Keratinocyte (primary cell): ENCODE measurements at regions not wholly inside any gene's neighbourhood (a gene's known extent, or its start where the extent isn't known, plus 50 kb on each side); places are given as distances from the start of the nearest gene placed in this dataset.

Source experiments
- EZH2 ChIP-seq: IDR thresholded peaks from one replicate; pipeline ENCODE4 v1.6.1; 2012; ENCODE audit warnings: inconsistent platforms, mild to moderate bottlenecking, low read length, moderate library complexity
- TF ChIP-seq, protein P1 (sequence below), 3 experiments: IDR thresholded peaks in 1 of 3; conservative IDR thresholded peaks in 1 of 3; optimal IDR thresholded peaks in 1 of 3; 2 replicates in 2 of 3; 3 replicates in 1 of 3; pipeline versions ENCODE3 to v1.5.1; 2011; ENCODE audit warnings: low read length in 3 of 3, mild to moderate bottlenecking in 3 of 3, moderate library complexity in 2 of 3, control low read depth in 1 of 3, inconsistent platforms in 1 of 3; ENCODE audit not compliant: insufficient read depth in 2 of 3; ENCODE audit errors: extremely low read depth in 1 of 3

DNA sequence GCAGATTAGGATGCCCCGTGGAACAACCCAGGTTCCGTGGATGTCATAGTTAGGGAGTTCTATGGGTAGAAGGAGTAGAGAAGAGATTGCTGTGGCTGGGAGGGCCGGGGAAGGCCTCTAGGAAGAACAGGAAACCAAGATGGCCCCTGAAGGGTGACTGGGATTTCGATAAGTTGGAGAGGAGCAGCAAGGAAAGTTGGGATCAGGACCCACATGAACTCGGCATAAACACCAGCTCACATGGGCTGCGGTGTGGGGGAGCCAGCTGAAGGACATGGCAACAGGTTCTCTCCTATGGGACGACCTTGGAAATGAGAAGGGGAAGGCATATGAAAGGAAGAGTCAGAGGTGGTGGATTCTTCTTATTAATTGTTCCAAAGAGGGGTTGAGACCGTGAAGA lies 333.7 kb upstream of the SHH start:
- TF ChIP-seq, protein P1, sequence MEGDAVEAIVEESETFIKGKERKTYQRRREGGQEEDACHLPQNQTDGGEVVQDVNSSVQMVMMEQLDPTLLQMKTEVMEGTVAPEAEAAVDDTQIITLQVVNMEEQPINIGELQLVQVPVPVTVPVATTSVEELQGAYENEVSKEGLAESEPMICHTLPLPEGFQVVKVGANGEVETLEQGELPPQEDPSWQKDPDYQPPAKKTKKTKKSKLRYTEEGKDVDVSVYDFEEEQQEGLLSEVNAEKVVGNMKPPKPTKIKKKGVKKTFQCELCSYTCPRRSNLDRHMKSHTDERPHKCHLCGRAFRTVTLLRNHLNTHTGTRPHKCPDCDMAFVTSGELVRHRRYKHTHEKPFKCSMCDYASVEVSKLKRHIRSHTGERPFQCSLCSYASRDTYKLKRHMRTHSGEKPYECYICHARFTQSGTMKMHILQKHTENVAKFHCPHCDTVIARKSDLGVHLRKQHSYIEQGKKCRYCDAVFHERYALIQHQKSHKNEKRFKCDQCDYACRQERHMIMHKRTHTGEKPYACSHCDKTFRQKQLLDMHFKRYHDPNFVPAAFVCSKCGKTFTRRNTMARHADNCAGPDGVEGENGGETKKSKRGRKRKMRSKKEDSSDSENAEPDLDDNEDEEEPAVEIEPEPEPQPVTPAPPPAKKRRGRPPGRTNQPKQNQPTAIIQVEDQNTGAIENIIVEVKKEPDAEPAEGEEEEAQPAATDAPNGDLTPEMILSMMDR (optimal IDR thresholded peaks at IDR 0.05 in 1 of 3, IDR thresholded peaks at IDR 0.05 in 1 of 3, conservative IDR thresholded peaks at IDR 0.05 in 1 of 3; ENCODE audit: extremely low read depth in 1 of 3, insufficient read depth in 2 of 3, low read length in 3 of 3), result no peak
- TF ChIP-seq EZH2, result no peak
